Iris pigment epithelial cell (primary cell): ENCODE measurements at regions not wholly inside any gene's neighbourhood (a gene's known extent, or its start where the extent isn't known, plus 50 kb on each side); places are given as distances from the start of the nearest gene placed in this dataset.

Experiments
- DNase-seq: peaks from one replicate; pipeline ENCODE4 v3.0.0-alpha.2; 2011; ENCODE audit warnings: low read depth

- DNase-seq: no peak
These were observed 446.2 kb downstream of the PIK3C3 start for GRCh38 chr18:42401131-42401673.

GRCh38 chr18:42404151-42404550 lies 449.1 kb downstream of the PIK3C3 start:
- DNase-seq: no peak

GRCh38 chr18:42409005-42409404 lies 454.0 kb downstream of the PIK3C3 start:
- DNase-seq: no peak

GRCh38 chr18:42412281-42412680 lies 457.2 kb downstream of the PIK3C3 start:
- DNase-seq: no peak

GRCh38 chr18:42412896-42413295 lies 457.9 kb downstream of the PIK3C3 start:
- DNase-seq: peak; percentile 25

- peak; percentile 41 for DNase-seq
These were observed 458.8 kb downstream of the PIK3C3 start for GRCh38 chr18:42413870-42414269.

GRCh38 chr18:42414756-42415454 lies 459.9 kb downstream of the PIK3C3 start:
- peak; percentile 85 for DNase-seq

GRCh38 chr18:42417189-42417588 lies 462.2 kb downstream of the PIK3C3 start:
- DNase-seq: no peak

- DNase-seq: no peak
These were observed 463.1 kb downstream of the PIK3C3 start for GRCh38 chr18:42418121-42418520.

- no peak for DNase-seq
These were observed 470.0 kb downstream of the PIK3C3 start for GRCh38 chr18:42425025-42425424.

GRCh38 chr18:42426496-42427015 lies 471.5 kb downstream of the PIK3C3 start:
- DNase-seq: no peak

GRCh38 chr18:42429196-42429595 lies 474.2 kb downstream of the PIK3C3 start:
- no peak for DNase-seq

GRCh38 chr18:42436222-42436765 lies 481.3 kb downstream of the PIK3C3 start:
- DNase-seq: no peak

- DNase-seq: no peak
These were observed 482.0 kb downstream of the PIK3C3 start for GRCh38 chr18:42437001-42437400.

GRCh38 chr18:42437646-42438045 lies 482.6 kb downstream of the PIK3C3 start:
- peak; percentile 74 for DNase-seq

- DNase-seq: peak; percentile 5
These were observed 487.6 kb downstream of the PIK3C3 start for GRCh38 chr18:42442656-42443055.

GRCh38 chr18:42444349-42444748 lies 489.3 kb downstream of the PIK3C3 start:
- DNase-seq: no peak

GRCh38 chr18:42445359-42445758 lies 490.3 kb downstream of the PIK3C3 start:
- DNase-seq: no peak

GRCh38 chr18:42446195-42446594 lies 491.2 kb downstream of the PIK3C3 start:
- peak; percentile 87 for DNase-seq

GRCh38 chr18:42447688-42448087 lies 492.7 kb downstream of the PIK3C3 start:
- no peak for DNase-seq

GRCh38 chr18:42458226-42458625 lies 503.2 kb downstream of the PIK3C3 start:
- no peak for DNase-seq

- DNase-seq: no peak
These were observed 504.8 kb downstream of the PIK3C3 start for GRCh38 chr18:42459873-42460272.

GRCh38 chr18:42471885-42472284 lies 516.9 kb downstream of the PIK3C3 start:
- no peak for DNase-seq
